NCI-H2227 (cell line): ENCODE measurements at regions not wholly inside any gene's neighbourhood (a gene's known extent, or its start where the extent isn't known, plus 50 kb on each side); places are given as distances from the start of the nearest gene placed in this dataset.
"Not testable (repeated sequence)": the region's sequence is repeated elsewhere in the genome, so short reads cannot be mapped to it uniquely, and the experiment has no call there.

Experiments
- DNase-seq: peaks from one replicate; lab custom pipeline; 2025; ENCODE audit not compliant: unreplicated experiment; lab: John Stamatoyannopoulos, UW

DNA sequence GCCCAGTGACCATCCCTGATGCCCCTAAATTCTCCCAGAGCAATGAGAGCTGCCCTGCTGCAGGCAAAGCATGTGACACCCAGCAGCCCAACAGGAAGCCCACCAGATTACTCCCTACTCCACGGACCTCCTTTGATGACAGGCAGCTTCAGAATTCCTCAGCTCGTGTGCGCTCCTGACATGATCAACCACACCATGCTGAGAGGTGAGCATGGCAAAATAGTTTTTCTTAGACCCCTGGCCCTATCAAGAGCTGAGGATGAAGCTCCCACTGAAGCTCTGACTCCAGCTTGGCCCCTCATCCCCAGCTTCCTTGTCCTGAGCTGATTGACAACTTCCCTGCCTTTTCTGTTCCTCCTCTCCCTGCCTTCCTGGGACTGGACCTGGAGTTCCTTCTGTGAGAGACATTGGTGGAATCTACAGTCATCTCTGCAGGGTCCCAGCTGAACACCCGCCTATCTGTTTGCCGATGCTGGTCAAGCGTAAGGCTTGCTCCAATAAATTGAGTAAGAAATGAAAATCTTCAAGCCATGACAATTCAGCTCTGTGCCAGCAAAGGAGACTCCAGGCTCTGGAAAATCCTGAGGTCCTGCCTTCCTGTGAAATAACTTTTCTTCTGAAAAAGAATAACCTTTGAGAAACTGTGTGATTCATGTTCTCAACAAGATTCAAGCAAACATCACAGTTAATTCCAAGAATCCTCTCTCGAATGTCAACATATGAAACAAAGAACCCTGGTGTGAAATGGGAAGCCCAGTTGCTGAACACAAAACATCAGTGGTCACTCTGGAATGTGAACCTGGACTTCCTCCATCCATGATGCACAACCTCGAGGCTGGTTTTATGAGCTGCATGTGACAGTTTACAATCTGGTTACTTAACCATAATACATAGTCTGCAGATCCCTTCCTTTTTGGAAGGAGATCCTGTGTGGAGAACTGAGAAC, 201.1 kb downstream of the SPP2 start:
- no peak for DNase-seq

DNA sequence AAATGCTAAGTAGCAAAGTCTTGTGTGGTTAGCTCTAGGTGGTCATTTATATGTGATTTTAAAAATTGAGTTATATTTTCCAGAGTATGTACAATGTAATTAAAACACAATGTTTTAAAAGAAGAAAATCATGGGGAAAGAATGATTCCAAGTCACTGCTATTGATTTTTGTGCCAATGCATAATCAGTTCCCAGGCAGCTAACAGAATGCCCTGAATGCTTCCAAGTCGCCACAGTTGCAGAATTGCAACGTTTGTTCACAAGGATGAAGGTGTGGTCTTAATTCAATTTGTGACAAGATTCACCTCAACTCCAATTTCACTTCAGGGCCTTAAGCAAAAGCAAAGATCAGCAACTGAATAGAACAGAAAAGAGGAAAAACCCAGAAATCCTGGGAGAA, 200.4 kb downstream of the SPP2 start:
- no peak for DNase-seq

DNA sequence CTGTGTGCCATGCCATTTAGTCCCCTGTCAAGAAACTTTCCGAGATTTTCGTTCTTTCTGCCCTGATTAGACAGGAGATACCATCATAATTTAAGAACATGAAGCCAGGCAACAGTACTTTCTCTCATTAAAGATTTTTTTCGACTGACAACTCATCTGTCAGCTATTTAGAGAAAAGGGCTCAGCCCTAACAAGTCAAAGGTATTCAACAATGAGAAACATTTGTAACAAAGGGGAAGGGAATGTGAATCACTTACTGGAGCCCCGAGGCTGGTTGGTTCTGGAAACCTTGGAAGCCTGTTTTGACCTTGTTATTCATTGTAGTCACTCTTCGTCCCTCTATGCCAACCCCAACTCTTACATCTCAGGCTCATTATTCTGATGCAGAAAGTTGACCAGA, 199.4 kb downstream of the SPP2 start:
- no peak for DNase-seq

DNA sequence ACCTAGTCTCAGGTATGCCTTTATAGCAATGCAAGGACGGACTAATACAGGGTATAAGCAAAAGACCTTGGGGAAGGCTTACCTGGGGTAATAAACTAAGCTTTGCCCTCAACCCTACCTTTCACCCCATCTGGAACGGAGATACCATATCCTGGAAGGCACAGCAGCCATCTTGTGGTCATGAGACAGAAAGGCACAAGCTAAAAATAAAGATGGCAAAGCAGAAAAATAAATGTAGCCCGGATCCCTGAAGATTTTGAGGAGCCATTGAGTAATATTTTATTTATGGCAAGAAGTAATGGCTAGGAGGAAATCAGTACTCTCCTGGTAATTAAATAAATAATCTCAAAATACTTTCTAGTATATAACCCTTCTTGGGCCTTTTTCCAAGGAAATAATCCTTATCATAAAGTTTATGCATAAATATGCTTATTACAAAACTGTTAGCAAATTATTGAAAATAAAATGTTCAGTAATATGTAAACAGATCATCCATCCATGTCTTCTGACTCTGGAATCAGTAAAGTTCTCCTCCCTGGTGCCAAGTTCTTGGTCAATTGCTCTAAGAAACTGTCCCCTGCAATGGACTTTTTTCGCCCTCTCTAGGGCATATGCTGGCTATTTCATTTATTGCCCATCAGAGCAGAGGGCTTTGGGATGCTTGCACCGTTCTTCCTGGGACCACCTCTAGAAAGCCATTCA, 198.7 kb downstream of the SPP2 start:
- no peak for DNase-seq

DNA sequence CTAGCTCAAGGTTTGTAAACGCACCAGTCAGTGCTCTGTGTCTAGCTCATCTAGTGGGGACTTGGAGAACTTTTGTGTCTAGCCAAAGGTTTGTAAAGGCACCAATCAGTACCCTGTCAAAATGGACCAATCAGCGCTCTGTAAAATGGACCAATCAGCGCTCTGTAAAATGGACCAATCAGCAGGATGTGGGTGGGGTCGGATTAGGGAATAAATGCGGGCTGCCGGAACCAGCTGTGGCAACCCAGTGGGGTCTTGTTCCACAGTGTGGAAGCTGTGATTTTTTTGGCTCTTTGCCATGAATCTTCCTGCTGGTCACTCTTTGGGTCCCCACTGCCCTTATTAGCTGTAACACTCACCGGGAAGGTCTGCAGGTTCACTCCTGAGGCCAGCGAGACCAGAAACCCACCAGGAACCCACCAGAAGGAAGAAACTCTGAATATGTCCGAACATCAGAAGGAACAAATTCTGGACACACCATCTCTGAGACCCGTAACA, 197.8 kb downstream of the SPP2 start:
- not testable (repeated sequence) for DNase-seq

DNA sequence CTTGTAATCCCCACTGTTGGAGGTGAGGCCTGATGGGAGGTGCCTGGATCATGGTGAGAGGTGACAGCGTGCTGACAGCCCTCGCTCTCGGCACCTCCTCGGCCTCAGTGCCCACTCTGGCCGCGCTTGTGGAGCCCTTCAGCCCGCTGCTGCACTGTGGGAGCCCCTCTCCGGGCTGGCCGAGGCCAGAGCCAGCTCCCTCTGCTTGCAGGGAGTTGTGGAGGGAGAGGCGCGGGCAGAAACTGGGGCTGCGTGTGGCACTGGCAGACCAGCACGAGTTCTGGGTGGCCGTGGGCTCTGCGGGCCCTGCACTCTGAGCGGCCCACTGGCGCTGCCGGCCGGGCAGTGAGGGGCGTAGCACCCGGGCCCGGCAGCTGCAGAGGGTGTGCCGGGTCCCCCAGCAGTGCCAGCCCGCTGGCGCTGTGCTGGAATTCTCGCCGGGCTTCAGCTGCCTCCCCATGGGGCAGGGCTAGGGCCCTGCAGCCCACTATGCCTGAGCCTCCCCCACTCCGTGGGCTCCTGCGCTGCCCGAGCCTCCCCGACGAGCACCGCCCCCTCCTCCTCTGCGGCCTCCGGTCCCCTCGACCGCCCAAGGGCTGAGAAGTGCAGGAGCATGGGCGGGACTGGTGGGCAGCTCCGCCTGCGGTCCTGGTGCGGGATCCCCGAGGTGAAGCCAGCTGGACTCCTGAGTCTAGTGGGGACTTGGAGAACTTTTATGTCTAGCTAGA, 197.1 kb downstream of the SPP2 start:
- no peak for DNase-seq

DNA sequence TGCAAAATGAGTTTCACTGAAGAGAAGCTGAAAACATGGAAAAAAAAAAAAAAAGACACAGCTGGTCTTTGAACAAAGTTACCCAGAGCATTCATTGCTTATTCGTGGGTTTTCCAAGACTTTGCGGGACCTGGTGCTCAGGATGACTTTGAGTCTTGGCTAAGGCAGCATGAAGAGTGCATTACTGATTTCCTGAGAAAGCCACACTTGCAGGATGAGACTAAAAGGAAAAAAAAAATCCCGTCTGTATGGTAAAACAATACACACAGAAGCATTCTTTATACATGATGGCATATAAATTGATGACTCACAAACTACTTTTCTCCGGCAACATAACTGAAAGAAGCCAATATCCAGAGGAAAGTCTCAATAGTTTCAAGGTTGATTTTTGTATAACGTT, 195.4 kb downstream of the SPP2 start:
- DNase-seq = no peak

DNA sequence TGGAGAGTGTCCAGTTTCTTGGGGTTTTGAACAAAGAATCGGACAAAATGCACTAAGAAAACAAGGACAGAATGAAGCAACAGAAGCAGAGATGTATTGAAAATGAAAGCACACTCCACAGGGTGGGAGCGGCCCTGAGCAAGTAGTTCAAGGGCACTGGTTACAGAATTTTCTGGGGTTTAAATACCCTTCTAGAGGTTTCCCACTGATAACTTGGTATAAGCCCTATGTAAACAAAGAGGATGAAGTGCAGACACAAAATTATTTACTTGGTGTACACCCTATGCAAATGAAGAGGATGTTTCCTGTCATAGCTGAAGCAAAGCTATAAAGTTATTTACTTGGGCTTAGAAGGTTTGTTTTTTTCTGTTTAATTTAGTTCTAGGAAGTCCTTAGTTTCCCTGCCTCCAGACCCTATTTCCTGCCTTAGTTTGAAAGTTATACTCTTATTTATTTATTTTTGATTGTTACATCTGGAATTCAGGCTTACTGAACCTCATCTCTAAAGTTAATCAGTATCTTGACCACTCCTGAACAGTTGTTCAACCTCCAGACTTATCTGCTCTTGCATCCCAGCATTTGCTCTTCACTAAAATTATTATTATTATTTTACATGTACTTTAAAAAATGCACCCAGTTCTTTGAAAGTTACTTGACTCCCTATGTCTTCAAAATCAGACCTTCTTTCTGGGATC, 193.5 kb downstream of the SPP2 start:
- DNase-seq = no peak

DNA sequence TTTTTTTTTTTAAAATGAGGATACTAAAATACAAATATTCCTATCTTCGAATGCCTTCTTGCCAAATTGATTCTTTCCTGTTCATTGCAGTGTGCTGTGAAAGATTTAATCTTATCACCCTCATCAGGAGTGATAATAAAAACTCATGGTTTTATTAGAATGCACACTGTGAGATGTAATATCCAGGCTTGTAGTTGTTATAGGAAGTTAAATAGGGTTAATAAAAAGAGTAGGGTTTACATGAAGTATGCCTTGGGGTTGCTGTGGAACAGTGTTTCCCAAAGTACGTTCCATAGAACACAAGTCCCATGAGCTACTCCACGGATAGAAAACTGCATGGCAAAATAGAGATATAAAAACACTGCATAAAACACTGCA, 191.9 kb downstream of the SPP2 start:
- DNase-seq = no peak

DNA sequence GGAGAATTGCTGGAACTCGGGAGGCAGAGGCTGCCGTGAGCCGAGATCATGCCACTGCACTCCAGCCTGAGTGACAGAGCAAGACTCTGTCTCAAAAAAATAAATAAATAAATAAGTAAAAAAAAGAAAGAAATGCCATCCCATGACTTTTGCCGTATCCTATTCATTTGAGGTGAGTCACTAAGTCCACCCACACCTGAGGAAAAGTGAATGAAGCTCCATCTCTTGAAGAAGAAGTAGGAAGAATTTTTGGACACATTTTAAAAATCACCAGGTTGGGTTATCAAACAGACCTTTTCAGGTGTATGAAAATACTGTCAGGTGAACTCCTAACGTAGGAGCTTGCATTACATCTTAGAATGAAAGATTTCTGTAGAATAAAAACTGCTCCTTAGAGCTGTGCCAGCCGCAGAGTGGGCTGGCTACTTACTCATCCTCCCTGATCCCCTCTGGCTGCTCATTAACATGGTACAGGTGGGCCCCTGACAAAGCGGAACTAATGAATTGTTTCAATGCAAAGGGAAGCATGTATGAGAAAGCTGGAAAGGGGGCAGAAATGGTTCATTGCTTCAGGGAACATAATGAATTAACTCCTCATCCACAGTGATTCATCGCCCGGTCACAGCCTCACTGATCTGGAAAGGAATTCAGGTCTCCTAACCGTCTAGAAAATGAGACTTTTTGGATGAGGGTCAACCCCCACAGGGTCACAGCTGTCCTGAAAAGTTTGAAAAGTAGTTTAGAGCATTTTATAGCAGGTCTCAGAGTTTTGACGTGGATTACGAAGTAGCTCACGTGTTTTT, 191.4 kb downstream of the SPP2 start:
- no peak for DNase-seq

DNA sequence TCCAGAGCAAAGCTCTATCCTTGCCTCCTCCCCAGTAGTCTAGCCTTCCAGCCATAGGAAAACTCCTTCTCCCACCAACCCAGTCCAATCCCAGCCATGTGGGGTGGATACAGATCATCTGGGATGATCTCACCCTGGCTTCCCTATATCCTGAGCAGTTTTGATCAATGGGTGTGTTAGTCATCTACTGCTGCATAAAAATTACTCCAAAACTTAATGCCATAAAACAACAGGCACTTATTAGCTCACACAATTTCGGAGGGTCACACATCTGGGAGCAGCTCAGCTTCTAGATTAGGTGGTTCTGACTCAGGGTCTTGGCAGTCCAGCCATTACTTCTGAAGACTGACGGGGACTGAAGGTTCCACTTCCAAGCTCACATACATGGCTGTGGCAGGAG, 190.4 kb downstream of the SPP2 start:
- no peak for DNase-seq

DNA sequence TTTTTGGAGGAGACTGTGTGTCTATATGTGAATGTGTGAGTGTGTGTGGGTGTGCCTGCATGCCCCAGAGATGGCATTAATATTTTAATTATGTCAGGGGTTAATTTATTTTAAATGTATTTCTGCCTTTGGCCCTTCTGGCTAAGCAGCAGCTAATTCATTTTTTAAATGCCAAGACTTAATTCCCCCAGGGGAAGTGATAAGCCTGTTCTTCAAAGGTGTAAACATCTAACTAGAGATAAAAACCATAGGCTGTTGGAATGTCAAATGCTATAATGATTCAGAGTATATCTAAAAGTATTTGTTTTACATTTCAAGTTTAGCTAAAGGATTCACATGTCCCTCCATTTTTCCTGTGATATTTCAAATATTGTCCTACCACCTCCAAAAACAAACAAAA, 184.7 kb downstream of the SPP2 start:
- DNase-seq = no peak

DNA sequence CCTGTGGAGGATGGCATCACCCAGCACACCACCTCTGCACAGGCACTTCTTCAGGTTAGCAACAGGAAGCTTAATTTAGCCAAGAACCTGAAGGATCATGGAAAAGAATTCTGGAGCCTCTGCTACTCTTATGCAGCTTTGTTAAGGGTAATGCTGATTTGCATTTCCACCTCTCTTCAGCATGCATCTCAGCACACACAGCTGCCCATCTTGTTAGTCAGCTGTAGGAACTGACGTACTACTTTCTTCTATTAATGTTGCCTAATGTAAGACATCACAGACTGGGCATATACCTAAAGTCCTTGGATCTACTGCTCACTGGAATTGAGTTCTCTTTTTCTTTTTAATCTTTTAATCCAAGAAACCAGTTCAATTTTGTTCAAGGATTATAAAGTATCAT, 181.0 kb downstream of the SPP2 start:
- no peak for DNase-seq

DNA sequence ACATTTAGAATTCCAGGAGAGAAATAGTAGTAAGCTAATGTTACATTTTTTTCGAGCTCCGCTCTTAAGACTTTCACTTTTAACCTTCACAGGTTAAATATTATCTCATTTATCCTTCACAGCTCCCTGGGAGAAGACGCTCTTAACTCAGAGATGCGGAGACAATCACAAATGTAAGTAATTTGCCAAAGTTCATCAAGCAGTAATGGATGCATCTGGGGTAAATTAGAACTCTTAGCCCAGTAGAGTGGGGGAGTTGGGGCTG, 168.5 kb downstream of the SPP2 start:
- DNase-seq = no peak

DNA sequence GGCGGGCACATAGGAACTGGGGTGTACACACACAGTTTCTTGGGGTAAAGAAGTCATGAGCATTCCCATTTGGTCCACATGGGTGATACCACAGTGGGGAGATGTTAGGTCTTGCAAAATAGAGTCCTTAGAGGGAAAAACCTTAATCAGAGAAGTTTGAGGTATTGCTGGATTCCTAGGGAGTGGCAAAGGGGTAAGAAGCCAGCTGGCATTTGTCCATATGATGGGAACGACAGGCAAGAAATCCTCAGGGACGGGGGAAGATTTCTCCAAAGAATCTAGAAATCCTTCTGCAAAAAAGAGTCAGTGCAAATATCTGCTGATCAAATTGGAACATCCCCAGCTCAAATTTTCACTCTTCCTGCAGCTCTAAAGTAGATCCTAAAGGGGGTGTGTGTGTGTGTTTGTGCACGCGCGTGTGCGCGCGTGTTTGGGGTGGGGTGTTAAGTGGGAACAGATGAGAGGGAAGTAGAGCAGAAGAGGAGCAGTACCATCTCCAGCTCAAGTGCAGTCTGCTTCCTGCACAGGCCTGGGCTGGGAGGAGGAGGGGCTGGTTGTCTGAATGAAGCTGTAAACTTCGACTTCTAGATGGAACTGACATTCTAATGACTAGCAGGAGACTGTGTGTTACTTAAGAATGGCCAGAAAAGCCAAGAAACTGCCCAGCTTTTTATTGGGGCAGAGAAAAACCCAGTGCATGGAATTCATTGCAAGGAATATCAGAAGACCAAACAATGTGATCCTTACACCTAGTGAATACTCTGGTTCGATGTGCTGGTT, 168.0 kb downstream of the SPP2 start:
- no peak for DNase-seq

DNA sequence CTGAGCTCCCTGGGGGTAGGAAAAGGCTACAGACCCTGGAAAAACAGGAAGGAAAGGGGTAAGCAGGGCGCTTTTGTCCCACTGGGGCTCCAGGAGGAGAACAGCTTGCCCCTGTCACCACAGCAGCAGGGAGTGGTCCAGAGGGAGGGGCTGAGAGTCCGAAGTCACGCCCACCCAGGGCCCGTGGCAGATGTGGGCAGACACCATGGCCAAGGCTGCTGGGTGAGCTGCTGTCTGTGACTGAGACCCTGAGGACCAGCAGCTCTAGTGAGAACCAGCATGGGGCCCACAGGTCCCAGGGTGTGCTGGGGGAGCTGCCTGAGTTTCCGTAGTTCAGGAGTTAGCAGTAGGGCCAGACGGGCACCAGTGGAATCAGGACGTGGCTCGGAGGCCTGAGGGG, 162.0 kb downstream of the SPP2 start:
- peak; percentile 18 for DNase-seq

DNA sequence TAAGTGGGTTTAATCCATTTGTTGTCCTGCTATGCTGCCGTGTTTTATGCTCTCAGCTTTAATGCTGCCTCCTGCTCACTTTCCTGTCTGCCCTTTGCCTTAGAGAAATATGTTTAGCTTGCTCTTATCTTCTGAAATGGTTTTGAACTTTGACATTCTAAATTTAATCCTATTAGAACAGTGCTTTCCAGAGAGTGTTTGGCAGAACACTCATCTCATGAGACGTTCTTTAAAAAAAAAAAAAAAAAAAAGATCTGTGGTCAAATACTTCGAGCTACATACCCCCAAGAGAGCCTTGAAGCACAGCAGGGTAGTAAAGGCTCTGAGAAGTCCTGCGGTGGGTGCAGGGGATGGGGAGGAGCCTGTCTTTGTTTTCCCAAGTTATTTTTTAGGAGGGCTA, 161.3 kb downstream of the SPP2 start:
- DNase-seq = peak; percentile 78

DNA sequence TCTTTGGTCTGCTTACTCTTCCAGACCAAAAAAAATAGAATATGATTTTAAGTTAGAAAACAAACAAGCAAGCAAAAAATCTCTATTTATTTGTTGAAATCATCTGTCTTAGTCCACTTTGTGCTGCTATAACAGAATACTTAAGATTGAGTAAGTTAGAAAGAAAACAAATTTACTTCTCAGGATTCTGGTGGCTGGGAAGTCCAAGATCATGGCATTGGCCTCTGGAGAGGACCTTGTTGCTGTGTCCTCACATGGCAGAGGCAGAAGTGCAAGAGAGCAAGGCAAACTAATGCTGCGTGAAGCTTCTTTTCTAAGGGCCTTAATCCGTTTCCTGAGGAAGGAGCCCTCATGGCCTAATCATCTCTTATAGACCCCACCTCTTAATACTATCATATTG, 156.2 kb downstream of the SPP2 start:
- DNase-seq = no peak

DNA sequence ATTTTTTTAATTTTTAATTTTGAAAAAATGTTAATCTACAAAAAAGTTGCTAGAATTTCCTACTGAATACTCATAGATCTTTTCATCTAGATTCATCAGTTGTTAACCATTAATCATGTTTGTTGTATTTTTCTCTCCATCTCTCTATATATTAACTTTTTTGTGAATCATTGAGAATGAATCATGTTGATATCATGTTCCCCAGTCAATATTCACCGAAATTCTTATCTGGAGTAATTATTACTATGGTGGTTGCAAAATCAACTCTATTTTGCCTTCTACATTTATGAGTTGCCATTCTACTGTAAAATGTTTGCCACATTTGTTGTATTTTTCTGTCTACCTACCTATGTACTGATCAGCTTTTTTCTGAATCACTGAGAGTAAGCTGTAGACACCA, 154.0 kb downstream of the SPP2 start:
- DNase-seq = no peak
